Esophagus squamous epithelium (tissue), 4 donors: ENCODE measurements at regions not wholly inside any gene's neighbourhood (a gene's known extent, or its start where the extent isn't known, plus 50 kb on each side); places are given as distances from the start of the nearest gene placed in this dataset.

Source experiments
- CTCF ChIP-seq, 6 experiments: fragments of 450-650 bp in 4 of 6; fragments of 200-600 bp in 2 of 6; sonication (generic) in 2 of 6; IDR thresholded peaks; one replicate each; pipeline ENCODE4 v1.5.1; 2016 to 2019; ENCODE audit warnings: antibody characterized with exemption in 6 of 6, mild to moderate bottlenecking in 4 of 6, moderate library complexity in 4 of 6
- POLR2A ChIP-seq, 4 donors: fragments of 450-650 bp; IDR thresholded peaks; one replicate each; pipeline ENCODE4 v1.6.1; 2017; ENCODE audit warnings: antibody characterized with exemption in 4 of 4, mild to moderate bottlenecking in 4 of 4, moderate library complexity in 3 of 4

GRCh38 chr5:138692370-138692769 is 60.9 kb upstream of the CTNNA1 start:
- no peak for TF ChIP-seq CTCF (IDR thresholded peaks at IDR 0.05)
- no peak for TF ChIP-seq POLR2A (IDR thresholded peaks at IDR 0.05)
